ENCODE measurements at regions not wholly inside any gene's neighbourhood (a gene's known extent, or its start where the extent isn't known, plus 50 kb on each side); places are given as distances from the start of the nearest gene placed in this dataset.

DNA sequence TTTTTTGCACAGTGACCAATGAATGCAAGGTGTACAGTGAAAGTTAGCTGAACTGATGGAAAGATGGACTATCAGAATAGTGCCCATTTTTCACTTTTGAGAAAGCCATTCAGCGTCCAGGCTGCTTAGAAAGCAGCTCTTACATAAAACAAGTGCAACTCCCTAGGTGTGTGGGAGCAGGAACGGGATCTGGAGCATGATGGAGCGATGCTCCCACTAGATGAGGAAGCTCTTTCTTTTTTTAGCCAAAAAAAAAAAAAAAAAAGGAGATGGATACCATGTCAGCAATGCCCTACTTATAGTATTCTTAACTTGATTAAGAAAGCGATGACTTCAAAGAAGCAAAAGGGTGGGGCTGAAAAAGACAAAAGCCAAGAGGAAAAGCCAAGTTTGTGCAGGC is 925.5 kb downstream of the GATA3 start:
- H3K9me3 ChIP-seq (ENCODE audit: control insufficient read depth in 2 of 3, insufficient read depth in 1 of 3, low read length in 3 of 3), result no peaks in the 10 kb centered on the region
- no peak overlapping the region for H3K4me3 ChIP-seq (ENCODE audit: low read length in 3 of 3)
- TF ChIP-seq, protein P1, sequence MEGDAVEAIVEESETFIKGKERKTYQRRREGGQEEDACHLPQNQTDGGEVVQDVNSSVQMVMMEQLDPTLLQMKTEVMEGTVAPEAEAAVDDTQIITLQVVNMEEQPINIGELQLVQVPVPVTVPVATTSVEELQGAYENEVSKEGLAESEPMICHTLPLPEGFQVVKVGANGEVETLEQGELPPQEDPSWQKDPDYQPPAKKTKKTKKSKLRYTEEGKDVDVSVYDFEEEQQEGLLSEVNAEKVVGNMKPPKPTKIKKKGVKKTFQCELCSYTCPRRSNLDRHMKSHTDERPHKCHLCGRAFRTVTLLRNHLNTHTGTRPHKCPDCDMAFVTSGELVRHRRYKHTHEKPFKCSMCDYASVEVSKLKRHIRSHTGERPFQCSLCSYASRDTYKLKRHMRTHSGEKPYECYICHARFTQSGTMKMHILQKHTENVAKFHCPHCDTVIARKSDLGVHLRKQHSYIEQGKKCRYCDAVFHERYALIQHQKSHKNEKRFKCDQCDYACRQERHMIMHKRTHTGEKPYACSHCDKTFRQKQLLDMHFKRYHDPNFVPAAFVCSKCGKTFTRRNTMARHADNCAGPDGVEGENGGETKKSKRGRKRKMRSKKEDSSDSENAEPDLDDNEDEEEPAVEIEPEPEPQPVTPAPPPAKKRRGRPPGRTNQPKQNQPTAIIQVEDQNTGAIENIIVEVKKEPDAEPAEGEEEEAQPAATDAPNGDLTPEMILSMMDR (IDR thresholded peaks at IDR 0.05; ENCODE audit: borderline replicate concordance, extremely low read depth, insufficient read depth), result no peak

DNA sequence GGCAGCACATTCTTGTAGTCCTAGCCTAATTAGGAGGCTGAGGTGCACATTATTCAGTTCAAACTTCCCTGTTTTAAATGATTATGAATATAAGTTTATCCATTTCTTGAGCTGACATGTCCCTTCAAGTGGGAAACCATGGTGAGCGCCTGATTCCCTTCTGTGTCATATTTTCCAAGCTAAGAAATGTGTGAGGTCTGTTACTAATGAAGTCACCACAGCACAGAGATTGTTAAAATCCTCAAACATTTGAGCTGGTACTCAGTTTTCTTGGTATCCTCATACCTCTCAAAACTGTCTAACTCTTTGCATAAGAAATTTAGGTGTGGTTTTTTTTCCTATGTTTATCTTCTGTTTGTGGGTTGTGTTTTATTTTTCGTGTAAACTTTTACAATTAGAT is 926.8 kb downstream of the GATA3 start:
- Histone ChIP-seq H3K4me3 (ENCODE audit: low read length in 3 of 3) (no peak overlapping the region), H3K36me3 (ENCODE audit: control insufficient read depth in 2 of 3, insufficient read depth in 3 of 3, low read length in 3 of 3) (no peaks in the 10 kb centered on the region), H3K4me1 (ENCODE audit: control insufficient read depth in 2 of 3, insufficient read depth in 2 of 3, low read depth in 1 of 3, low read length in 3 of 3) (no peaks in the 10 kb centered on the region), H3K9ac (ENCODE audit: low read length in 3 of 3) (no peak overlapping the region), H3K9me3 (ENCODE audit: control insufficient read depth in 2 of 3, insufficient read depth in 1 of 3, low read length in 3 of 3) (no peaks in the 10 kb centered on the region), H3K27ac (ENCODE audit: low read depth in 2 of 2, low read length in 2 of 2) (no peak overlapping the region), H3K27me3 (ENCODE audit: control insufficient read depth, insufficient read depth, low read length) (no peaks in the 10 kb centered on the region)
- intact Hi-C loops (cut with DNase I), result no loop called here
- TF ChIP-seq, protein P1 (IDR thresholded peaks at IDR 0.05; ENCODE audit: borderline replicate concordance, extremely low read depth, insufficient read depth), result no peak
- FAIRE-seq (no peak), DNase-seq (no peak)

More for the DNA sequence above, 925.5 kb downstream of the GATA3 start:
- no peaks in the 10 kb centered on the region for H3K36me3 ChIP-seq (ENCODE audit: control insufficient read depth in 2 of 3, insufficient read depth in 3 of 3, low read length in 3 of 3)
- no peak overlapping the region for H3K9ac ChIP-seq (ENCODE audit: low read length in 3 of 3)
- intact Hi-C loops (cut with DNase I), result no loop called here
- DNase-seq, result no peak
- no peak for FAIRE-seq
- no peaks in the 10 kb centered on the region for H3K27me3 ChIP-seq (ENCODE audit: control insufficient read depth, insufficient read depth, low read length)
- no peaks in the 10 kb centered on the region for H3K4me1 ChIP-seq (ENCODE audit: control insufficient read depth in 2 of 3, insufficient read depth in 2 of 3, low read depth in 1 of 3, low read length in 3 of 3)
- no peak overlapping the region for H3K27ac ChIP-seq (ENCODE audit: low read depth in 2 of 2, low read length in 2 of 2)

DNA sequence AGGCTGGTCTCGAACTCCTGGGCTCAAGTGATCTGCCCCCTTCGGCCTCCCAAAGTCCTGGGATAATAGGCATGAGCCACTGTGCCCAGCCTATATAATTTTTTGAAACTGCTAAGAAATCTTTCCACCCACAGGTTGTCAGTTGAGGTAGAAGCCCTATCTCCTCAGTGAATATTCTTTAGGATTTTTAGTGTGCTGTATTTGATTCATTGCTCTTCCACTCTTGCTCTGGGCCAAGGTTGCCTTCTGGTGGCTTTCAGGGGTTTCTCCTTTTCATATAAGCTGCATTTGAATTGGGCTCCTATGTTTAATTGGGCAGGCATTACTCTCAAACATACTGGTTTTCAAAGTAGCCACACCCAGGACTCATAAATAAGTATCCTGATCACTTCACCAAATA is 931.2 kb downstream of the GATA3 start:
- TF ChIP-seq, protein P1 (IDR thresholded peaks at IDR 0.05; ENCODE audit: borderline replicate concordance, extremely low read depth, insufficient read depth), result no peak
- Histone ChIP-seq H3K27me3 (ENCODE audit: control insufficient read depth, insufficient read depth, low read length) (no peaks in the 10 kb centered on the region), H3K4me3 (ENCODE audit: low read length in 3 of 3) (no peak overlapping the region), H3K9me3 (ENCODE audit: control insufficient read depth in 2 of 3, insufficient read depth in 1 of 3, low read length in 3 of 3) (no peaks in the 10 kb centered on the region), H3K36me3 (ENCODE audit: control insufficient read depth in 2 of 3, insufficient read depth in 3 of 3, low read length in 3 of 3) (no peaks in the 10 kb centered on the region), H3K27ac (ENCODE audit: low read depth in 2 of 2, low read length in 2 of 2) (no peak overlapping the region), H3K9ac (ENCODE audit: low read length in 3 of 3) (no peak overlapping the region), H3K4me1 (ENCODE audit: control insufficient read depth in 2 of 3, insufficient read depth in 2 of 3, low read depth in 1 of 3, low read length in 3 of 3) (no peaks in the 10 kb centered on the region)
- DNase-seq, result no peak
- intact Hi-C loops (cut with DNase I), result no loop called here
- no peak for FAIRE-seq

DNA sequence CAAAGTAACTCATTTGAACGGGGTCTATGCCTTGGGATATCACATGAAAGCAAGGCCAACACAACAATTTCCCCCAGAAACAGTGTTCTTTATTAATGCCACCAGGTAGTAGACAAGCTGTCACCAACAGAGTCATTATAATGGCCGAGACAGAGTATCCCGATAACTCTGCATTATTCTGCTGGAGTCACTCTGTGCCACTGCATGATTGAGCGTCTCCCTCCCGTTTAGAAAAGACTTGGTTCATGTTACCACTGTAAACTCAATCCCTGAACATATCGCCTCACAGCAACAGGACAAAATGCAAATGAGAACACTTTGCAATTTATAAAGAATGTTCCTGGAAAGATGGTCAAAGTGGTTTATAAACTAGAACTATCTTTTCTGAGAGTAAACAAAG is 932.5 kb downstream of the GATA3 start:
- peak in 2 of 5 donors; percentile 8 to 14 for DNase-seq
- no peak for FAIRE-seq
- H3K4me1 ChIP-seq (ENCODE audit: control insufficient read depth in 2 of 3, insufficient read depth in 2 of 3, low read depth in 1 of 3, low read length in 3 of 3), result no peaks in the 10 kb centered on the region
- no peaks in the 10 kb centered on the region for H3K27me3 ChIP-seq (ENCODE audit: control insufficient read depth, insufficient read depth, low read length)
- no peaks in the 10 kb centered on the region for H3K36me3 ChIP-seq (ENCODE audit: control insufficient read depth in 2 of 3, insufficient read depth in 3 of 3, low read length in 3 of 3)
- H3K9ac ChIP-seq (ENCODE audit: low read length in 3 of 3), result no peak overlapping the region
- intact Hi-C loops (cut with DNase I), result no loop called here
- no peak overlapping the region for H3K4me3 ChIP-seq (ENCODE audit: low read length in 3 of 3)
- TF ChIP-seq, protein P1 (IDR thresholded peaks at IDR 0.05; ENCODE audit: borderline replicate concordance, extremely low read depth, insufficient read depth), result no peak
- H3K27ac ChIP-seq (ENCODE audit: low read depth in 2 of 2, low read length in 2 of 2), result no peak overlapping the region
- H3K9me3 ChIP-seq (ENCODE audit: control insufficient read depth in 2 of 3, insufficient read depth in 1 of 3, low read length in 3 of 3), result no peaks in the 10 kb centered on the region

Measured in kidney (tissue), 13 donors.